Liver (tissue), 3 donors: ENCODE measurements at regions not wholly inside any gene's neighbourhood (a gene's known extent, or its start where the extent isn't known, plus 50 kb on each side); places are given as distances from the start of the nearest gene placed in this dataset.

Experiments
- GABPA ChIP-seq, 2 donors: IDR thresholded peaks in 1 of 2; conservative IDR thresholded peaks in 1 of 2; 2 replicates each; pipeline ENCODE4 v1.6.1; 2016; ENCODE audit warnings: antibody characterized with exemption in 2 of 2, mild to moderate bottlenecking in 1 of 2, moderate library complexity in 1 of 2
- JUND ChIP-seq, 2 donors: IDR thresholded peaks; 2 replicates each; pipeline ENCODE4 v1.6.1; 2016; ENCODE audit warnings: antibody characterized with exemption in 2 of 2
- MAX ChIP-seq: IDR thresholded peaks from 2 replicates; pipeline ENCODE4 v1.6.1; 2016; ENCODE audit warnings: antibody characterized with exemption
- RAD21 ChIP-seq, 2 donors: IDR thresholded peaks; 2 replicates each; pipeline ENCODE4 v1.6.1; 2016; ENCODE audit warnings: antibody characterized with exemption in 2 of 2, mild to moderate bottlenecking in 2 of 2
- SP1 ChIP-seq: IDR thresholded peaks from 2 replicates; pipeline ENCODE4 v1.6.1; 2018; ENCODE audit warnings: antibody characterized with exemption, mild to moderate bottlenecking
- TAF1 ChIP-seq: conservative IDR thresholded peaks from 2 replicates; pipeline ENCODE4 v1.6.1; 2016; ENCODE audit warnings: antibody characterized with exemption, mild to moderate bottlenecking
- YY1 ChIP-seq: IDR thresholded peaks from 2 replicates; pipeline ENCODE4 v1.6.1; 2016; ENCODE audit warnings: antibody characterized with exemption, mild to moderate bottlenecking
- TF ChIP-seq, protein P1 (sequence below): fragments of 150-350 bp; IDR thresholded peaks from 2 replicates; pipeline ENCODE4 v1.5.1; 2017; ENCODE audit warnings: improper control_type of control experiment, low read depth, low read length; ENCODE audit not compliant: missing input control
- TF ChIP-seq, protein P2 (sequence below): IDR thresholded peaks from 2 replicates; pipeline ENCODE4 v1.6.1; 2016; ENCODE audit warnings: antibody characterized with exemption, mild to moderate bottlenecking
- TF ChIP-seq, protein P3 (sequence below): IDR thresholded peaks from 2 replicates; pipeline ENCODE4 v1.6.1; 2016; ENCODE audit warnings: antibody characterized with exemption
- donor health status: healthy.
- donor health status: healthy.

GRCh38 chrX:124223524-124223923, 108.9 kb upstream of the TEX13D start:
- TF ChIP-seq MAX (no peak), TAF1 (no peak), RAD21 (IDR thresholded peaks at IDR 0.05) (no peak), GABPA (IDR thresholded peaks at IDR 0.05 in 1 of 2, conservative IDR thresholded peaks at IDR 0.05 in 1 of 2) (no peak), SP1 (no peak), YY1 (no peak), JUND (IDR thresholded peaks at IDR 0.05) (no peak)
- TF ChIP-seq, protein P1, sequence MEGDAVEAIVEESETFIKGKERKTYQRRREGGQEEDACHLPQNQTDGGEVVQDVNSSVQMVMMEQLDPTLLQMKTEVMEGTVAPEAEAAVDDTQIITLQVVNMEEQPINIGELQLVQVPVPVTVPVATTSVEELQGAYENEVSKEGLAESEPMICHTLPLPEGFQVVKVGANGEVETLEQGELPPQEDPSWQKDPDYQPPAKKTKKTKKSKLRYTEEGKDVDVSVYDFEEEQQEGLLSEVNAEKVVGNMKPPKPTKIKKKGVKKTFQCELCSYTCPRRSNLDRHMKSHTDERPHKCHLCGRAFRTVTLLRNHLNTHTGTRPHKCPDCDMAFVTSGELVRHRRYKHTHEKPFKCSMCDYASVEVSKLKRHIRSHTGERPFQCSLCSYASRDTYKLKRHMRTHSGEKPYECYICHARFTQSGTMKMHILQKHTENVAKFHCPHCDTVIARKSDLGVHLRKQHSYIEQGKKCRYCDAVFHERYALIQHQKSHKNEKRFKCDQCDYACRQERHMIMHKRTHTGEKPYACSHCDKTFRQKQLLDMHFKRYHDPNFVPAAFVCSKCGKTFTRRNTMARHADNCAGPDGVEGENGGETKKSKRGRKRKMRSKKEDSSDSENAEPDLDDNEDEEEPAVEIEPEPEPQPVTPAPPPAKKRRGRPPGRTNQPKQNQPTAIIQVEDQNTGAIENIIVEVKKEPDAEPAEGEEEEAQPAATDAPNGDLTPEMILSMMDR: no peak
- TF ChIP-seq, protein P2, sequence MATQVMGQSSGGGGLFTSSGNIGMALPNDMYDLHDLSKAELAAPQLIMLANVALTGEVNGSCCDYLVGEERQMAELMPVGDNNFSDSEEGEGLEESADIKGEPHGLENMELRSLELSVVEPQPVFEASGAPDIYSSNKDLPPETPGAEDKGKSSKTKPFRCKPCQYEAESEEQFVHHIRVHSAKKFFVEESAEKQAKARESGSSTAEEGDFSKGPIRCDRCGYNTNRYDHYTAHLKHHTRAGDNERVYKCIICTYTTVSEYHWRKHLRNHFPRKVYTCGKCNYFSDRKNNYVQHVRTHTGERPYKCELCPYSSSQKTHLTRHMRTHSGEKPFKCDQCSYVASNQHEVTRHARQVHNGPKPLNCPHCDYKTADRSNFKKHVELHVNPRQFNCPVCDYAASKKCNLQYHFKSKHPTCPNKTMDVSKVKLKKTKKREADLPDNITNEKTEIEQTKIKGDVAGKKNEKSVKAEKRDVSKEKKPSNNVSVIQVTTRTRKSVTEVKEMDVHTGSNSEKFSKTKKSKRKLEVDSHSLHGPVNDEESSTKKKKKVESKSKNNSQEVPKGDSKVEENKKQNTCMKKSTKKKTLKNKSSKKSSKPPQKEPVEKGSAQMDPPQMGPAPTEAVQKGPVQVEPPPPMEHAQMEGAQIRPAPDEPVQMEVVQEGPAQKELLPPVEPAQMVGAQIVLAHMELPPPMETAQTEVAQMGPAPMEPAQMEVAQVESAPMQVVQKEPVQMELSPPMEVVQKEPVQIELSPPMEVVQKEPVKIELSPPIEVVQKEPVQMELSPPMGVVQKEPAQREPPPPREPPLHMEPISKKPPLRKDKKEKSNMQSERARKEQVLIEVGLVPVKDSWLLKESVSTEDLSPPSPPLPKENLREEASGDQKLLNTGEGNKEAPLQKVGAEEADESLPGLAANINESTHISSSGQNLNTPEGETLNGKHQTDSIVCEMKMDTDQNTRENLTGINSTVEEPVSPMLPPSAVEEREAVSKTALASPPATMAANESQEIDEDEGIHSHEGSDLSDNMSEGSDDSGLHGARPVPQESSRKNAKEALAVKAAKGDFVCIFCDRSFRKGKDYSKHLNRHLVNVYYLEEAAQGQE: no peak
- TF ChIP-seq, protein P3, sequence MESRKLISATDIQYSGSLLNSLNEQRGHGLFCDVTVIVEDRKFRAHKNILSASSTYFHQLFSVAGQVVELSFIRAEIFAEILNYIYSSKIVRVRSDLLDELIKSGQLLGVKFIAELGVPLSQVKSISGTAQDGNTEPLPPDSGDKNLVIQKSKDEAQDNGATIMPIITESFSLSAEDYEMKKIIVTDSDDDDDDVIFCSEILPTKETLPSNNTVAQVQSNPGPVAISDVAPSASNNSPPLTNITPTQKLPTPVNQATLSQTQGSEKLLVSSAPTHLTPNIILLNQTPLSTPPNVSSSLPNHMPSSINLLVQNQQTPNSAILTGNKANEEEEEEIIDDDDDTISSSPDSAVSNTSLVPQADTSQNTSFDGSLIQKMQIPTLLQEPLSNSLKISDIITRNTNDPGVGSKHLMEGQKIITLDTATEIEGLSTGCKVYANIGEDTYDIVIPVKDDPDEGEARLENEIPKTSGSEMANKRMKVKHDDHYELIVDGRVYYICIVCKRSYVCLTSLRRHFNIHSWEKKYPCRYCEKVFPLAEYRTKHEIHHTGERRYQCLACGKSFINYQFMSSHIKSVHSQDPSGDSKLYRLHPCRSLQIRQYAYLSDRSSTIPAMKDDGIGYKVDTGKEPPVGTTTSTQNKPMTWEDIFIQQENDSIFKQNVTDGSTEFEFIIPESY: no peak
